GM23248 (cell line): ENCODE measurements at regions not wholly inside any gene's neighbourhood (a gene's known extent, or its start where the extent isn't known, plus 50 kb on each side); places are given as distances from the start of the nearest gene placed in this dataset.

Experiments
- DNase-seq: peaks from one replicate; pipeline ENCODE4 v3.0.0-alpha.2; 2015
- H2AFZ ChIP-seq: fragments of 200-600 bp; sonication (generic); 2 replicates; pipeline ENCODE4 v1.6.1; 2016; ENCODE audit warnings: antibody characterized with exemption
- H3F3A ChIP-seq: fragments of 200-600 bp; sonication (generic); 2 replicates; pipeline ENCODE4 v1.6.1; 2016; ENCODE audit warnings: mild to moderate bottlenecking, antibody characterized with exemption, mixed run types; ENCODE audit not compliant: insufficient read depth
- H3K27ac ChIP-seq: fragments of 200-600 bp; sonication (generic); 2 replicates; pipeline ENCODE4 v1.5.1; 2016; ENCODE audit warnings: mild to moderate bottlenecking
- H3K27me3 ChIP-seq: fragments of 200-600 bp; sonication (generic); replicated peaks from 2 replicates; pipeline ENCODE4 v1.6.1; 2016; ENCODE audit warnings: mild to moderate bottlenecking; ENCODE audit not compliant: insufficient read depth
- H3K36me3 ChIP-seq: fragments of 200-600 bp; sonication (generic); 2 replicates; pipeline ENCODE4 v1.6.1; 2016; ENCODE audit warnings: low read depth, mild to moderate bottlenecking
- H3K4me1 ChIP-seq: fragments of 200-600 bp; sonication (generic); 2 replicates; pipeline ENCODE4 v1.6.1; 2016; ENCODE audit warnings: mild to moderate bottlenecking; ENCODE audit not compliant: insufficient read depth
- H3K4me2 ChIP-seq: fragments of 200-600 bp; sonication (generic); one replicate; pipeline ENCODE4 v1.6.1; 2016; ENCODE audit warnings: mild to moderate bottlenecking; ENCODE audit not compliant: unreplicated experiment
- H3K4me3 ChIP-seq: fragments of 200-600 bp; sonication (generic); 2 replicates; pipeline ENCODE4 v1.5.1; 2016; ENCODE audit warnings: mild to moderate bottlenecking
- H3K79me2 ChIP-seq: fragments of 200-600 bp; sonication (generic); 2 replicates; pipeline ENCODE4 v1.6.1; 2016; ENCODE audit warnings: mild to moderate bottlenecking; ENCODE audit not compliant: insufficient read depth
- H3K9ac ChIP-seq: fragments of 200-600 bp; sonication (generic); 2 replicates; pipeline ENCODE4 v1.6.1; 2016; ENCODE audit warnings: mild to moderate bottlenecking
- H3K9me2 ChIP-seq: fragments of 200-600 bp; sonication (generic); 2 replicates; pipeline ENCODE4 v1.6.1; 2016; ENCODE audit warnings: mixed run types, mild to moderate bottlenecking, moderate library complexity; ENCODE audit not compliant: insufficient read depth
- H3K9me3 ChIP-seq: fragments of 200-600 bp; sonication (generic); one replicate; pipeline ENCODE4 v1.6.1; 2017; ENCODE audit warnings: low read depth
- H4K20me1 ChIP-seq: fragments of 200-600 bp; sonication (generic); 2 replicates; pipeline ENCODE4 v1.6.0; 2016; ENCODE audit not compliant: insufficient read depth
- EZH2 ChIP-seq: fragments of 200-600 bp; sonication (generic); IDR thresholded peaks from 2 replicates; pipeline ENCODE4 v1.6.1; 2018; ENCODE audit warnings: antibody characterized with exemption, mild to moderate bottlenecking; ENCODE audit not compliant: insufficient read depth, poor library complexity, severe bottlenecking
- EZH2phosphoT487 ChIP-seq: fragments of 200-600 bp; sonication (generic); IDR thresholded peaks from 2 replicates; pipeline ENCODE4 v1.6.1; 2018; ENCODE audit warnings: antibody characterized with exemption, moderate library complexity, mild to moderate bottlenecking, low read depth; ENCODE audit not compliant: insufficient read depth
- WGBS, 2 experiments: methylation state at CpG; one replicate each; pipeline ENCODE4 v1.1.6; 2015 to 2017; ENCODE audit warnings: low lambda C conversion rate in 2 of 2, low coverage in 1 of 2; ENCODE audit errors: missing lambda C conversion rate in 2 of 2; 5-methylcytosine and 5-hydroxymethylcytosine counted together
- in situ Hi-C: fragments of 300-500 bp; cut with MboI; formaldehyde crosslinking; loops from 2 replicates; pipeline ENCODE4 v1.15.0; 2020

DNA sequence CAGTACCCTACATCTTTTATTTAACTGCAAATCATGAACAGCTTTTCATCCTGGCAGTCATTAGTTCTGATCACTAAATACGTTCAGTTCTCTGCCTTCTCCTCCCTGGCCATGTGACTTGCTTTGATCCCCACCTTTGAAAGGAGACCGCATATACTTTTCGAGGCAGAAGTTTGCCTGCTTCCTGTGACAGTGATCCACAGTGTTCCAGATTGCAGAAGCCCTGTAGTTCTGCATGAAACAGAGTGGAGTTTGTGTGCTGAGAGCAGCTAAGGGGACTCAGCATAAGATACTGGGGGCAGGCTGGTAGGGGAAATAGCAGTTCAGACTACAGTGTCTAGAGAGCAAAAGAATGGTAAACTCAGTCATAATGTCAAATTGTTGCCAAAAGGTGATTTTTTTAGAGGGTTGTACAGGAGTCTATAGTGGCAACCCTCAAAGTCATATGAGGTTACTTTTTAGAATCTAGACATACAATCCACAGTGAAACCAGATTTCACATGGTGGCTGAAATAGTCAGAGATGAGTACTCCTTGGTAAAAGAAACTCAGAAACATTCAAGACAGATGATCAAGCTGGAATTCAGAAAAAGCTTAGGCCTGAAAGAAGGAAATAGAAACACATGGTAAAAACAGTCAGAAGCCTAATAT lies 1800.4 kb upstream of the CELF4 start:
- Histone ChIP-seq H2AFZ (peak overlapping the region; percentile 26; the same call in 1 of the 2 replicates), H3K27me3 (no peaks in the 10 kb centered on the region), H3K9me3 (no peaks in the 10 kb centered on the region), H3K36me3 (no peaks in the 10 kb centered on the region), H3K4me3 (no peak overlapping the region), H3K27ac (no peak overlapping the region), H4K20me1 (no peaks in the 10 kb centered on the region), H3K9me2 (no peaks in the 10 kb centered on the region), H3K79me2 (no peaks in the 10 kb centered on the region), H3K9ac (no peak overlapping the region), H3K4me1 (no peaks in the 10 kb centered on the region), H3F3A (no peaks in the 10 kb centered on the region), H3K4me2 (no peak overlapping the region)
- DNase-seq: no peak
- WGBS, 2 experiments: 86 to 97% methylated on average over 3 of the region's 3 CpGs
- TF ChIP-seq EZH2 (no peak), EZH2phosphoT487 (no peak)
- in situ Hi-C loops: no loop called here

DNA sequence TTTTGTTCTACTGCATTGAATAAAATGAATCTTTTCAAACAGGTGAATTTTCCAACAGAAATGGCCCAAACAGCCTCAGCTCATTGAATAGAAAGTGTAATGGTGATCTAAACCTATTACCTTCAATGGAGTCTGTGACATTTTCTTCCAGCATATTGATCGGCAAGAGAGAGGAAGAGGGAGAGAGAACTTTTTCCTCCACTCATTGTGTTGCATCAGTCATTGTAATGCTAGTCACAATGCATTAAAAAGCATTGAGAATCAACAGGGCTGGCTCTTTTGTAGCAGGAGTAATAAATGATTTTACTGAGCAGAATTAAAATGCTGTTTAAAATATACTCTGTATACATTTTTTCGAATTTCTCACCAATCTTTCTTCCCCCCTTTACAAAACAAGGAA lies 1794.5 kb upstream of the CELF4 start:
- no peaks in the 10 kb centered on the region for H3K79me2 ChIP-seq
- no peaks in the 10 kb centered on the region for H4K20me1 ChIP-seq
- no peaks in the 10 kb centered on the region for H3K4me1 ChIP-seq
- no peaks in the 10 kb centered on the region for H3K36me3 ChIP-seq
- 54 to 62% methylated on average over 2 of the region's 2 CpGs for WGBS, 2 experiments
- H2AFZ ChIP-seq: no peak overlapping the region
- no peak for TF ChIP-seq EZH2phosphoT487
- TF ChIP-seq EZH2: no peak
- no peak overlapping the region for H3K27ac ChIP-seq
- no peak overlapping the region for H3K4me3 ChIP-seq
- no peaks in the 10 kb centered on the region for H3K9me2 ChIP-seq
- H3F3A ChIP-seq: no peaks in the 10 kb centered on the region
- H3K9me3 ChIP-seq: no peaks in the 10 kb centered on the region
- H3K9ac ChIP-seq: no peak overlapping the region
- no peak overlapping the region for H3K4me2 ChIP-seq
- DNase-seq: no peak
- in situ Hi-C loops: no loop called here
- no peaks in the 10 kb centered on the region for H3K27me3 ChIP-seq

DNA sequence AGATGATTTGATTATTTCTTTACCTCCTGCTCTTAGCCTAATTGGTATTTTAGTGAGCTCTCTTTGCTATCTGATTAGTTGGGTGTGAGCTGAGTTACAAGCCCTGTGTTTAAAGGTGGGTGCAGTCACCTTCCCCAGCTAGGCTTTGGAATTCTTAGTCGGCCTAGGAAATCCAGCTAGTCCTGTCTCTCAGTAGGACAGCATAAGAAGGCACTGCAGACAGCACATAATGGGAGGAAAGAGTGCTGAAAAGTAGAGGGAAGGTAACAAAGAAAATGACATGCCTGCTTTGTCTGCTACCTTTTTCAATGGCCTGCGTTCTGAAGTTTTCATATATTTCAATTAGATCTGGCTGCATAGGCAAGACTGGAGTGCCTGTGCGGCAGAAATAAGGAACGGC lies 1794.0 kb upstream of the CELF4 start:
- Histone ChIP-seq H3K4me2 (no peak overlapping the region), H3K36me3 (no peaks in the 10 kb centered on the region), H3K4me3 (no peak overlapping the region), H4K20me1 (no peaks in the 10 kb centered on the region), H3K27ac (no peak overlapping the region), H3K9ac (no peak overlapping the region), H3K4me1 (no peaks in the 10 kb centered on the region), H3K9me3 (no peaks in the 10 kb centered on the region), H3K79me2 (no peaks in the 10 kb centered on the region), H3F3A (no peaks in the 10 kb centered on the region), H3K9me2 (no peaks in the 10 kb centered on the region), H3K27me3 (no peaks in the 10 kb centered on the region), H2AFZ (no peak overlapping the region)
- no peak for DNase-seq
- in situ Hi-C loops: no loop called here
- WGBS, 2 experiments: 94 to 99% methylated on average over 4 of the region's 4 CpGs
- TF ChIP-seq EZH2: no peak
- no peak for TF ChIP-seq EZH2phosphoT487

DNA sequence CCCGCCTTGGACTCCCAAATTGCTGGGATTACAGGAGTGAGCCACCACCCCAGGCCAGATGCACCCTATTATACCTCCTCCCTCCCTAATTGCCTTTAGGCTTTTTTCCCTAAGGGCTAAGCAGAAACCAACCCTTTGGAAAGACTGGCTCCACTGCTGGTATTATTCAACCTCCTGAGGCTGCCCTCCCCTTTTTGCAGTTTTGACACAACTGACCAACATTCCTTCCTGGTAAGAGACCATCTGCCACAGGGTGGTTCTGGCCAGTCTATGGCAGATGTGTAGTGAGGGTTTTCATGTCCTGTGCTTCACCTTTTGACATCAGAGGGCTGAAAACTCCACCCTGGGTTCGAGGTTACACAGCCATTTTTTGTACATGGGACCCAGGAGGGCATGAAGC lies 1785.3 kb upstream of the CELF4 start:
- no peaks in the 10 kb centered on the region for H3K36me3 ChIP-seq
- no peaks in the 10 kb centered on the region for H3K27me3 ChIP-seq
- H3F3A ChIP-seq: no peaks in the 10 kb centered on the region
- H3K9me2 ChIP-seq: no peaks in the 10 kb centered on the region
- no peak overlapping the region for H3K27ac ChIP-seq
- in situ Hi-C loops: no loop called here
- H3K4me2 ChIP-seq: no peak overlapping the region
- no peak for DNase-seq
- no peak overlapping the region for H3K4me3 ChIP-seq
- no peaks in the 10 kb centered on the region for H3K4me1 ChIP-seq
- no peaks in the 10 kb centered on the region for H3K9me3 ChIP-seq
- H3K9ac ChIP-seq: no peak overlapping the region
- 83 to 93% methylated on average over 2 of the region's 2 CpGs for WGBS, 2 experiments
- H4K20me1 ChIP-seq: no peaks in the 10 kb centered on the region
- H3K79me2 ChIP-seq: no peaks in the 10 kb centered on the region
- no peak overlapping the region for H2AFZ ChIP-seq
- TF ChIP-seq EZH2: no peak
- no peak for TF ChIP-seq EZH2phosphoT487

DNA sequence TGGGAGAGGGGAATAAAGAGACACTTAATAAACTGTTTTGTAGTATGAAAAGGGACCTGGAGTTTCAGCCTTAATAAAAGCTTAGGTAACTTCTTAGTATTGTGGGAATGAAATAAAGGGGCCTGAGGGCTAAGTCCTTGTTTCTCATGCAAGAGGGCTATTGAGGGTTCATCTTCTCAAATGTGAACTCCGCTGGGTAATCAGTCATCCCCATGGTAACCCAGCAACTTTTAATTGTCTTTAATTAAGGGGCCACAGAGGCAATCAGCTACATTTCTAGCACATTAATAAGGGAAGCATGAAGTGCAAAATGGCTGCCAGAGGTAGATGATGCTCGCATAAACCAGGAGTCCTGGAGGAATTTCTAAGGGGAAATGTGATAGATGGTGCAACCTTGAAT lies 1784.2 kb upstream of the CELF4 start:
- DNase-seq: no peak
- H3K4me1 ChIP-seq: no peaks in the 10 kb centered on the region

More for the DNA sequence above, 1784.2 kb upstream of the CELF4 start:
- Histone ChIP-seq H3K9me2 (no peaks in the 10 kb centered on the region), H3K9ac (no peak overlapping the region), H3K27me3 (no peaks in the 10 kb centered on the region), H4K20me1 (no peaks in the 10 kb centered on the region), H3K4me2 (no peak overlapping the region), H3K4me3 (no peak overlapping the region), H2AFZ (no peak overlapping the region), H3K36me3 (no peaks in the 10 kb centered on the region), H3K27ac (no peak overlapping the region), H3F3A (no peaks in the 10 kb centered on the region), H3K79me2 (no peaks in the 10 kb centered on the region), H3K9me3 (no peaks in the 10 kb centered on the region)
- WGBS, 2 experiments: 93 to 96% methylated on average over 2 of the region's 2 CpGs
- in situ Hi-C loops: no loop called here
- TF ChIP-seq EZH2 (no peak), EZH2phosphoT487 (no peak)
